ENCODE measurements at regions not wholly inside any gene's neighbourhood (a gene's known extent, or its start where the extent isn't known, plus 50 kb on each side); places are given as distances from the start of the nearest gene placed in this dataset.
A peak's percentile ranks its signal among the peaks of the same experiment; 100 is the strongest.

DNA sequence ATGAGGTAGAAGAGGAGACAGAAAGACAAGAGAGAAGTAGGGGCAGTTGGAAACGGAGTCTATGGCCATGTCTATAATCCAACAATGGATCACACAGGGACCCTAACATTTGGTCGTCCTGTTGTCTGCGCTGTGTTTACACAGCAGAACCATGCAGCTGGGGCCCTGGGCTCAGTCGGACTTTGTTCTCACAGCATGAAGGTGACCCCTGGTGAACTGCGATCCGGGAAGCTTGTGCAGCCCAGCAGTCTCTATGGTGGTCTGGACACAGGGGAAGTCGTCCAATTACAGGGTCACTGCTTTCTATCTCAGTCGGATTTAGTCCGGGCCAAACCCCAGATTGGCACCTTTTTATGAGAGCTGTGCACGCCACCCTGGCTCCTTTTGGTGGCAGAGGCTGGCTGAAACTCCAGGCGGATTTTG lies 153.6 kb downstream of the FOXA2 start (continued):
- TF ChIP-seq HNF1A (IDR thresholded peaks at IDR 0.05; ENCODE audit: low read depth) (peak; percentile 81), HNF1A (CRISPR knock-in tag; IDR thresholded peaks at IDR 0.05; ENCODE audit: borderline replicate concordance) (peak; percentile 94), ZNF292 (CRISPR knock-in tag; IDR thresholded peaks at IDR 0.05; ENCODE audit: borderline replicate concordance, low read depth) (peak; percentile 100), ZNF317 (CRISPR knock-in tag; IDR thresholded peaks at IDR 0.05) (peak; percentile 80), ZNF616 (CRISPR knock-in tag; IDR thresholded peaks at IDR 0.05; ENCODE audit: low read depth) (peak; percentile 94), SIN3A (IDR thresholded peaks at IDR 0.05; ENCODE audit: borderline replicate concordance, low read depth, low read length) (peak; percentile 78; the same call in 1 of the 2 replicates), TARDBP (CRISPR knock-in tag; IDR thresholded peaks at IDR 0.05) (peak; percentile 100), ZFP37 (CRISPR knock-in tag; IDR thresholded peaks at IDR 0.05; ENCODE audit: borderline replicate concordance) (peak; percentile 90), ZNF670 (CRISPR knock-in tag; IDR thresholded peaks at IDR 0.05; ENCODE audit: borderline replicate concordance) (peak; percentile 89), TAF1 (CRISPR knock-in tag; IDR thresholded peaks at IDR 0.05) (peak; percentile 47), ZSCAN22 (CRISPR knock-in tag; IDR thresholded peaks at IDR 0.05) (0 out of 2 replicates have a peak, but pooled peaks have one; percentile 0), ZBTB21 (CRISPR knock-in tag; IDR thresholded peaks at IDR 0.05) (peak; percentile 66), TSC22D2 (CRISPR knock-in tag; IDR thresholded peaks at IDR 0.05; ENCODE audit: borderline replicate concordance) (no peak), ZBTB1 (CRISPR knock-in tag; IDR thresholded peaks at IDR 0.05; ENCODE audit: borderline replicate concordance) (no peak), ZNF614 (CRISPR knock-in tag; IDR thresholded peaks at IDR 0.05; ENCODE audit: borderline replicate concordance) (peak; percentile 96; the same call in 1 of the 2 replicates), SOX13 (IDR thresholded peaks at IDR 0.05) (peak; percentile 88), SOX13 (CRISPR knock-in tag; conservative IDR thresholded peaks at IDR 0.05 in 1 of 2, IDR thresholded peaks at IDR 0.05 in 1 of 2) (peak; percentile 44 to 99; a peak in 3 of 4 replicates), ZNF644 (CRISPR knock-in tag; IDR thresholded peaks at IDR 0.05; ENCODE audit: low read depth) (peak; percentile 98), ZNF557 (CRISPR knock-in tag; IDR thresholded peaks at IDR 0.05) (peak; percentile 85; the same call in 1 of the 2 replicates)
- TF ChIP-seq, protein P1, sequence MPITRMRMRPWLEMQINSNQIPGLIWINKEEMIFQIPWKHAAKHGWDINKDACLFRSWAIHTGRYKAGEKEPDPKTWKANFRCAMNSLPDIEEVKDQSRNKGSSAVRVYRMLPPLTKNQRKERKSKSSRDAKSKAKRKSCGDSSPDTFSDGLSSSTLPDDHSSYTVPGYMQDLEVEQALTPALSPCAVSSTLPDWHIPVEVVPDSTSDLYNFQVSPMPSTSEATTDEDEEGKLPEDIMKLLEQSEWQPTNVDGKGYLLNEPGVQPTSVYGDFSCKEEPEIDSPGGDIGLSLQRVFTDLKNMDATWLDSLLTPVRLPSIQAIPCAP (CRISPR knock-in tag; IDR thresholded peaks at IDR 0.05; ENCODE audit: low read depth), result no peak
- TF ChIP-seq, protein P2, sequence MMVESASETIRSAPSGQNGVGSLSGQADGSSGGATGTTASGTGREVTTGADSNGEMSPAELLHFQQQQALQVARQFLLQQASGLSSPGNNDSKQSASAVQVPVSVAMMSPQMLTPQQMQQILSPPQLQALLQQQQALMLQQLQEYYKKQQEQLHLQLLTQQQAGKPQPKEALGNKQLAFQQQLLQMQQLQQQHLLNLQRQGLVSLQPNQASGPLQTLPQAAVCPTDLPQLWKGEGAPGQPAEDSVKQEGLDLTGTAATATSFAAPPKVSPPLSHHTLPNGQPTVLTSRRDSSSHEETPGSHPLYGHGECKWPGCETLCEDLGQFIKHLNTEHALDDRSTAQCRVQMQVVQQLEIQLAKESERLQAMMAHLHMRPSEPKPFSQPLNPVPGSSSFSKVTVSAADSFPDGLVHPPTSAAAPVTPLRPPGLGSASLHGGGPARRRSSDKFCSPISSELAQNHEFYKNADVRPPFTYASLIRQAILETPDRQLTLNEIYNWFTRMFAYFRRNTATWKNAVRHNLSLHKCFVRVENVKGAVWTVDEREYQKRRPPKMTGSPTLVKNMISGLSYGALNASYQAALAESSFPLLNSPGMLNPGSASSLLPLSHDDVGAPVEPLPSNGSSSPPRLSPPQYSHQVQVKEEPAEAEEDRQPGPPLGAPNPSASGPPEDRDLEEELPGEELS (CRISPR knock-in tag; IDR thresholded peaks at IDR 0.05), result peak; percentile 99

Measured in HepG2 (cell line).